ENCODE measurements at regions not wholly inside any gene's neighbourhood (a gene's known extent, or its start where the extent isn't known, plus 50 kb on each side); places are given as distances from the start of the nearest gene placed in this dataset.

- Histone ChIP-seq H3K36me3 (ENCODE audit: control insufficient read depth in 4 of 4, insufficient read depth in 4 of 4, low read length in 3 of 4) (no peaks in the 10 kb centered on the region), H3K4me1 (ENCODE audit: control extremely low read depth in 1 of 4, control insufficient read depth in 4 of 4, insufficient read depth in 4 of 4, low read length in 3 of 4) (no peaks in the 10 kb centered on the region), H3K4me3 (ENCODE audit: control insufficient read depth in 1 of 7, extremely low read depth in 1 of 7, insufficient read depth in 4 of 7, low read depth in 2 of 7, low read length in 6 of 7) (no peak overlapping the region), H3K27me3 (replicated peaks in 2 of 5; ENCODE audit: control insufficient read depth in 4 of 5, insufficient read depth in 5 of 5, low read length in 4 of 5) (no peaks in the 10 kb centered on the region), H3K27ac (ENCODE audit: insufficient read depth in 1 of 2, low read depth in 1 of 2, low read length in 2 of 2, poor library complexity in 1 of 2, severe bottlenecking in 2 of 2) (no peak overlapping the region), H3K9me3 (ENCODE audit: control extremely low read depth in 1 of 5, control insufficient read depth in 4 of 5, insufficient read depth in 2 of 5, low read depth in 1 of 5, low read length in 4 of 5) (no peaks in the 10 kb centered on the region)
- DNase-seq = no peak
- WGBS (ENCODE audit: insufficient coverage) = 100% methylated on average over 1 of the region's 5 CpGs
- ChIA-PET POLR2A (no interaction called here), CTCF (no interaction called here)
These were observed 502.4 kb downstream of the TMEM182 start for GRCh38 chr2:103264058-103264768.

- WGBS (ENCODE audit: insufficient coverage) = 84% methylated on average over 8 of the region's 8 CpGs
- Histone ChIP-seq H3K36me3 (ENCODE audit: control insufficient read depth in 4 of 4, insufficient read depth in 4 of 4, low read length in 3 of 4) (no peaks in the 10 kb centered on the region), H3K4me3 (ENCODE audit: control insufficient read depth in 1 of 7, extremely low read depth in 1 of 7, insufficient read depth in 4 of 7, low read depth in 2 of 7, low read length in 6 of 7) (no peak overlapping the region), H3K27me3 (replicated peaks in 2 of 5; ENCODE audit: control insufficient read depth in 4 of 5, insufficient read depth in 5 of 5, low read length in 4 of 5) (no peaks in the 10 kb centered on the region), H3K9me3 (ENCODE audit: control extremely low read depth in 1 of 5, control insufficient read depth in 4 of 5, insufficient read depth in 2 of 5, low read depth in 1 of 5, low read length in 4 of 5) (no peaks in the 10 kb centered on the region), H3K27ac (ENCODE audit: insufficient read depth in 1 of 2, low read depth in 1 of 2, low read length in 2 of 2, poor library complexity in 1 of 2, severe bottlenecking in 2 of 2) (no peak overlapping the region), H3K4me1 (ENCODE audit: control extremely low read depth in 1 of 4, control insufficient read depth in 4 of 4, insufficient read depth in 4 of 4, low read length in 3 of 4) (no peaks in the 10 kb centered on the region)
- ChIA-PET POLR2A (no interaction called here), CTCF (no interaction called here)
- DNase-seq = no peak
These were observed 503.7 kb downstream of the TMEM182 start for GRCh38 chr2:103265521-103265920.

- POLR2A ChIA-PET = no interaction called here
- no peak overlapping the region for H3K27ac ChIP-seq (ENCODE audit: insufficient read depth in 1 of 2, low read depth in 1 of 2, low read length in 2 of 2, poor library complexity in 1 of 2, severe bottlenecking in 2 of 2)
- H3K27me3 ChIP-seq (replicated peaks in 2 of 5; ENCODE audit: control insufficient read depth in 4 of 5, insufficient read depth in 5 of 5, low read length in 4 of 5) = no peaks in the 10 kb centered on the region
- no peak for DNase-seq
- H3K36me3 ChIP-seq (ENCODE audit: control insufficient read depth in 4 of 4, insufficient read depth in 4 of 4, low read length in 3 of 4) = no peaks in the 10 kb centered on the region
- H3K9me3 ChIP-seq (ENCODE audit: control extremely low read depth in 1 of 5, control insufficient read depth in 4 of 5, insufficient read depth in 2 of 5, low read depth in 1 of 5, low read length in 4 of 5) = peaks cover 0 to 2% (median 2%) of the 10 kb centered on the region in 5 experiments
- H3K4me1 ChIP-seq (ENCODE audit: control extremely low read depth in 1 of 4, control insufficient read depth in 4 of 4, insufficient read depth in 4 of 4, low read length in 3 of 4) = no peaks in the 10 kb centered on the region
- H3K4me3 ChIP-seq (ENCODE audit: control insufficient read depth in 1 of 7, extremely low read depth in 1 of 7, insufficient read depth in 4 of 7, low read depth in 2 of 7, low read length in 6 of 7) = no peak overlapping the region
- CTCF ChIA-PET = no interaction called here
- 90% methylated on average over 3 of the region's 8 CpGs for WGBS (ENCODE audit: insufficient coverage)
These were observed 507.1 kb downstream of the TMEM182 start for GRCh38 chr2:103268841-103269498.

GRCh38 chr2:103276869-103277268, 515.0 kb downstream of the TMEM182 start:
- WGBS (ENCODE audit: insufficient coverage) = no CpG with 5 or more reads among the region's 2 CpGs
- ChIA-PET CTCF (no interaction called here), POLR2A (no interaction called here)
- peaks cover 0 to 4% (median 2%) of the 10 kb centered on the region in 5 experiments for H3K9me3 ChIP-seq (ENCODE audit: control extremely low read depth in 1 of 5, control insufficient read depth in 4 of 5, insufficient read depth in 2 of 5, low read depth in 1 of 5, low read length in 4 of 5)
- no peak overlapping the region for H3K27ac ChIP-seq (ENCODE audit: insufficient read depth in 1 of 2, low read depth in 1 of 2, low read length in 2 of 2, poor library complexity in 1 of 2, severe bottlenecking in 2 of 2)
- no peaks in the 10 kb centered on the region for H3K4me1 ChIP-seq (ENCODE audit: control extremely low read depth in 1 of 4, control insufficient read depth in 4 of 4, insufficient read depth in 4 of 4, low read length in 3 of 4)
- no peak overlapping the region for H3K4me3 ChIP-seq (ENCODE audit: control insufficient read depth in 1 of 7, extremely low read depth in 1 of 7, insufficient read depth in 4 of 7, low read depth in 2 of 7, low read length in 6 of 7)
- no peak for DNase-seq
- no peaks in the 10 kb centered on the region for H3K36me3 ChIP-seq (ENCODE audit: control insufficient read depth in 4 of 4, insufficient read depth in 4 of 4, low read length in 3 of 4)
- no peaks in the 10 kb centered on the region for H3K27me3 ChIP-seq (replicated peaks in 2 of 5; ENCODE audit: control insufficient read depth in 4 of 5, insufficient read depth in 5 of 5, low read length in 4 of 5)

- no peak for DNase-seq
- ChIA-PET POLR2A (no interaction called here), CTCF (no interaction called here)
- no peaks in the 10 kb centered on the region for H3K27me3 ChIP-seq (replicated peaks in 2 of 5; ENCODE audit: control insufficient read depth in 4 of 5, insufficient read depth in 5 of 5, low read length in 4 of 5)
- H3K9me3 ChIP-seq (ENCODE audit: control extremely low read depth in 1 of 5, control insufficient read depth in 4 of 5, insufficient read depth in 2 of 5, low read depth in 1 of 5, low read length in 4 of 5) = no peaks in the 10 kb centered on the region
- H3K4me1 ChIP-seq (ENCODE audit: control extremely low read depth in 1 of 4, control insufficient read depth in 4 of 4, insufficient read depth in 4 of 4, low read length in 3 of 4) = no peaks in the 10 kb centered on the region
- H3K36me3 ChIP-seq (ENCODE audit: control insufficient read depth in 4 of 4, insufficient read depth in 4 of 4, low read length in 3 of 4) = no peaks in the 10 kb centered on the region
- no peak overlapping the region for H3K4me3 ChIP-seq (ENCODE audit: control insufficient read depth in 1 of 7, extremely low read depth in 1 of 7, insufficient read depth in 4 of 7, low read depth in 2 of 7, low read length in 6 of 7)
- 91% methylated on average over 4 of the region's 4 CpGs for WGBS (ENCODE audit: insufficient coverage)
- H3K27ac ChIP-seq (ENCODE audit: insufficient read depth in 1 of 2, low read depth in 1 of 2, low read length in 2 of 2, poor library complexity in 1 of 2, severe bottlenecking in 2 of 2) = no peak overlapping the region
These were observed 522.9 kb downstream of the TMEM182 start for GRCh38 chr2:103284750-103285149.

- Histone ChIP-seq H3K4me3 (ENCODE audit: control insufficient read depth in 1 of 7, extremely low read depth in 1 of 7, insufficient read depth in 4 of 7, low read depth in 2 of 7, low read length in 6 of 7) (no peak overlapping the region), H3K36me3 (ENCODE audit: control insufficient read depth in 4 of 4, insufficient read depth in 4 of 4, low read length in 3 of 4) (no peaks in the 10 kb centered on the region), H3K9me3 (ENCODE audit: control extremely low read depth in 1 of 5, control insufficient read depth in 4 of 5, insufficient read depth in 2 of 5, low read depth in 1 of 5, low read length in 4 of 5) (no peaks in the 10 kb centered on the region), H3K27me3 (replicated peaks in 2 of 5; ENCODE audit: control insufficient read depth in 4 of 5, insufficient read depth in 5 of 5, low read length in 4 of 5) (no peaks in the 10 kb centered on the region), H3K27ac (ENCODE audit: insufficient read depth in 1 of 2, low read depth in 1 of 2, low read length in 2 of 2, poor library complexity in 1 of 2, severe bottlenecking in 2 of 2) (no peak overlapping the region), H3K4me1 (ENCODE audit: control extremely low read depth in 1 of 4, control insufficient read depth in 4 of 4, insufficient read depth in 4 of 4, low read length in 3 of 4) (no peaks in the 10 kb centered on the region)
- ChIA-PET CTCF (no interaction called here), POLR2A (no interaction called here)
- 90% methylated on average over 2 of the region's 3 CpGs for WGBS (ENCODE audit: insufficient coverage)
- no peak for DNase-seq
These were observed 523.5 kb downstream of the TMEM182 start for GRCh38 chr2:103285354-103285753.

- ChIA-PET POLR2A (no interaction called here), CTCF (no interaction called here)
- Histone ChIP-seq H3K36me3 (ENCODE audit: control insufficient read depth in 4 of 4, insufficient read depth in 4 of 4, low read length in 3 of 4) (no peaks in the 10 kb centered on the region), H3K4me3 (ENCODE audit: control insufficient read depth in 1 of 7, extremely low read depth in 1 of 7, insufficient read depth in 4 of 7, low read depth in 2 of 7, low read length in 6 of 7) (no peak overlapping the region), H3K9me3 (ENCODE audit: control extremely low read depth in 1 of 5, control insufficient read depth in 4 of 5, insufficient read depth in 2 of 5, low read depth in 1 of 5, low read length in 4 of 5) (no peaks in the 10 kb centered on the region), H3K4me1 (ENCODE audit: control extremely low read depth in 1 of 4, control insufficient read depth in 4 of 4, insufficient read depth in 4 of 4, low read length in 3 of 4) (no peaks in the 10 kb centered on the region), H3K27ac (ENCODE audit: insufficient read depth in 1 of 2, low read depth in 1 of 2, low read length in 2 of 2, poor library complexity in 1 of 2, severe bottlenecking in 2 of 2) (no peak overlapping the region), H3K27me3 (replicated peaks in 2 of 5; ENCODE audit: control insufficient read depth in 4 of 5, insufficient read depth in 5 of 5, low read length in 4 of 5) (peaks cover 0 to 5% (median 2%) of the 10 kb centered on the region in 5 experiments)
- 98% methylated on average over 4 of the region's 4 CpGs for WGBS (ENCODE audit: insufficient coverage)
- DNase-seq = no peak
These were observed 525.9 kb downstream of the TMEM182 start for GRCh38 chr2:103287746-103288145.

Data from common myeloid progenitor, CD34-positive (primary cell).